Mesendoderm (in vitro differentiated cells): ENCODE measurements at regions not wholly inside any gene's neighbourhood (a gene's known extent, or its start where the extent isn't known, plus 50 kb on each side); places are given as distances from the start of the nearest gene placed in this dataset.
"Not testable (repeated sequence)": the region's sequence is repeated elsewhere in the genome, so short reads cannot be mapped to it uniquely, and the experiment has no call there.

ENCODE experiments used
- DNase-seq: peaks from one replicate; pipeline ENCODE4 v3.0.0; 2013
- H2AK5ac ChIP-seq: 2 replicates; pipeline ENCODE4 v1.6.1; 2013; ENCODE audit warnings: low read length, inconsistent platforms
- H2BK120ac ChIP-seq: 2 replicates; pipeline ENCODE4 v1.6.1; 2013; ENCODE audit warnings: low read depth, mild to moderate bottlenecking, low read length, moderate library complexity, mixed read lengths
- H2BK15ac ChIP-seq: replicated peaks from 2 replicates; pipeline ENCODE4 v1.6.1; 2013; ENCODE audit warnings: low read depth, mild to moderate bottlenecking, moderate library complexity
- H2BK5ac ChIP-seq: 2 replicates; pipeline ENCODE4 v1.6.1; 2013; ENCODE audit warnings: low read length, inconsistent platforms
- H3K18ac ChIP-seq: 2 replicates; pipeline ENCODE4 v1.6.1; 2013; ENCODE audit warnings: mild to moderate bottlenecking, low read length, mixed read lengths
- H3K23ac ChIP-seq: one replicate; pipeline ENCODE4 v1.6.1; 2013; ENCODE audit warnings: low read length
- H3K27ac ChIP-seq: 2 replicates; pipeline ENCODE4 v1.5.1; 2013; ENCODE audit warnings: low read depth, mild to moderate bottlenecking, inconsistent platforms, low read length, moderate library complexity
- H3K27me3 ChIP-seq: 2 replicates; pipeline ENCODE4 v1.6.1; 2013; ENCODE audit warnings: low read length, control low read depth, mild to moderate bottlenecking, inconsistent platforms; ENCODE audit not compliant: insufficient read depth, poor library complexity
- H3K36me3 ChIP-seq: 2 replicates; pipeline ENCODE4 v1.6.1; 2013; ENCODE audit warnings: low read length, inconsistent platforms; ENCODE audit not compliant: control insufficient read depth, insufficient read depth
- H3K4ac ChIP-seq: one replicate; pipeline ENCODE4 v1.6.1; 2013; ENCODE audit warnings: low read depth, mild to moderate bottlenecking, low read length, moderate library complexity
- H3K4me1 ChIP-seq: 2 replicates; pipeline ENCODE4 v1.6.1; 2013; ENCODE audit warnings: low read depth, low read length, inconsistent platforms; ENCODE audit not compliant: control insufficient read depth
- H3K4me2 ChIP-seq: 2 replicates; pipeline ENCODE4 v1.6.1; 2013; ENCODE audit warnings: low read length
- H3K4me3 ChIP-seq: 2 replicates; pipeline ENCODE4 v1.5.1; 2013; ENCODE audit warnings: mild to moderate bottlenecking, low read length
- H3K56ac ChIP-seq: one replicate; pipeline ENCODE4 v1.6.1; 2013; ENCODE audit warnings: low read length
- H3K79me1 ChIP-seq: 2 replicates; pipeline ENCODE4 v1.6.1; 2013; ENCODE audit warnings: low read length, inconsistent platforms
- H3K79me2 ChIP-seq: 2 replicates; pipeline ENCODE4 v1.6.1; 2013; ENCODE audit warnings: mild to moderate bottlenecking, low read length; ENCODE audit not compliant: control insufficient read depth, insufficient read depth
- H3K9ac ChIP-seq: 2 replicates; pipeline ENCODE4 v1.6.1; 2013; ENCODE audit warnings: low read length, inconsistent platforms
- H4K5ac ChIP-seq: one replicate; pipeline ENCODE4 v1.6.1; 2013; ENCODE audit warnings: low read length
- H4K8ac ChIP-seq: one replicate; pipeline ENCODE4 v1.6.1; 2013; ENCODE audit warnings: low read depth, mild to moderate bottlenecking, control low read depth, low read length, moderate library complexity
- WGBS: extraction: QIAGEN DNeasy Blood & Tissue Kit; methylation state at CpG from one replicate; pipeline ENCODE4 v1.1.7; 2013; ENCODE audit warnings: low lambda C conversion rate, missing lambda C conversion rate; ENCODE audit not compliant: insufficient coverage; ENCODE audit errors: extremely low coverage; 5-methylcytosine and 5-hydroxymethylcytosine counted together

- no CpG with 5 or more reads among the region's 1 CpG for whole genome bisulfite sequencing
- H3K4me1 ChIP-seq: no peaks in the 10 kb centered on the region
- no peaks in the 10 kb centered on the region for H3K36me3 ChIP-seq
- no peak overlapping the region for H4K8ac ChIP-seq
- H2BK120ac ChIP-seq: no peak overlapping the region
- H3K4me3 ChIP-seq: no peak overlapping the region
- no peak overlapping the region for H3K23ac ChIP-seq
- no peak overlapping the region for H2BK5ac ChIP-seq
- H3K27me3 ChIP-seq: no peaks in the 10 kb centered on the region
- no peak overlapping the region for H4K5ac ChIP-seq
- no peaks in the 10 kb centered on the region for H3K79me2 ChIP-seq
- H3K4me2 ChIP-seq: no peak overlapping the region
- H3K4ac ChIP-seq: no peak overlapping the region
- no peaks in the 10 kb centered on the region for H3K79me1 ChIP-seq
- no peak overlapping the region for H3K18ac ChIP-seq
- H3K27ac ChIP-seq: no peak overlapping the region
- H3K9ac ChIP-seq: no peak overlapping the region
- no peak overlapping the region for H3K56ac ChIP-seq
- no peak overlapping the region for H2AK5ac ChIP-seq
- no peak overlapping the region for H2BK15ac ChIP-seq
- DNase-seq: no peak
These were observed 168.2 kb upstream of the FBN2 start for GRCh38 chr5:128706269-128706668.

- DNase-seq: no peak
- no peak overlapping the region for H3K27ac ChIP-seq
- H3K79me2 ChIP-seq: no peaks in the 10 kb centered on the region
- no peak overlapping the region for H3K18ac ChIP-seq
- no peaks in the 10 kb centered on the region for H3K27me3 ChIP-seq
- no peak overlapping the region for H3K9ac ChIP-seq
- H3K4ac ChIP-seq: no peak overlapping the region
- H3K4me1 ChIP-seq: no peaks in the 10 kb centered on the region
- H3K56ac ChIP-seq: no peak overlapping the region
- H2AK5ac ChIP-seq: no peak overlapping the region
- H3K36me3 ChIP-seq: no peaks in the 10 kb centered on the region
- H4K8ac ChIP-seq: no peak overlapping the region
- H3K4me3 ChIP-seq: no peak overlapping the region
- H2BK15ac ChIP-seq: no peak overlapping the region
- no peak overlapping the region for H4K5ac ChIP-seq
- no peak overlapping the region for H2BK120ac ChIP-seq
- H2BK5ac ChIP-seq: no peak overlapping the region
- no peaks in the 10 kb centered on the region for H3K79me1 ChIP-seq
- no peak overlapping the region for H3K23ac ChIP-seq
- no CpG with 5 or more reads among the region's 1 CpG for WGBS
- H3K4me2 ChIP-seq: no peak overlapping the region
These were observed 170.8 kb upstream of the FBN2 start for GRCh38 chr5:128708841-128709240.

- no peak overlapping the region for H2BK120ac ChIP-seq
These were observed 173.2 kb upstream of the FBN2 start for GRCh38 chr5:128711216-128711615.

GRCh38 chr5:128714551-128714950, 176.5 kb upstream of the FBN2 start:
- H3K36me3 ChIP-seq: no peaks in the 10 kb centered on the region
- no peaks in the 10 kb centered on the region for H3K27me3 ChIP-seq
- H3K9ac ChIP-seq: no peak overlapping the region
- H2BK15ac ChIP-seq: no peak overlapping the region
- H3K79me1 ChIP-seq: no peaks in the 10 kb centered on the region
- H3K56ac ChIP-seq: no peak overlapping the region
- H4K8ac ChIP-seq: no peak overlapping the region
- no peak overlapping the region for H3K23ac ChIP-seq
- H2BK5ac ChIP-seq: no peak overlapping the region
- no peak overlapping the region for H3K18ac ChIP-seq
- H3K4me2 ChIP-seq: no peak overlapping the region
- H3K27ac ChIP-seq: no peak overlapping the region
- no peaks in the 10 kb centered on the region for H3K79me2 ChIP-seq
- no peak for DNase-seq
- no peak overlapping the region for H2AK5ac ChIP-seq
- no peak overlapping the region for H3K4ac ChIP-seq
- no peak overlapping the region for H2BK120ac ChIP-seq
- no peak overlapping the region for H3K4me3 ChIP-seq
- no CpG with 5 or more reads among the region's 1 CpG for WGBS
- H4K5ac ChIP-seq: no peak overlapping the region
- H3K4me1 ChIP-seq: no peaks in the 10 kb centered on the region

More at GRCh38 chr5:128711216-128711615, 173.2 kb upstream of the FBN2 start:
- no peak overlapping the region for H3K4ac ChIP-seq
- no peaks in the 10 kb centered on the region for H3K36me3 ChIP-seq
- no peak overlapping the region for H3K4me2 ChIP-seq
- H4K8ac ChIP-seq: no peak overlapping the region
- no peak overlapping the region for H2BK15ac ChIP-seq
- no peak overlapping the region for H3K9ac ChIP-seq
- no peak overlapping the region for H3K4me3 ChIP-seq
- no peaks in the 10 kb centered on the region for H3K79me1 ChIP-seq
- H3K79me2 ChIP-seq: no peaks in the 10 kb centered on the region
- WGBS: no CpG with 5 or more reads among the region's 2 CpGs
- no peaks in the 10 kb centered on the region for H3K4me1 ChIP-seq
- no peak overlapping the region for H3K56ac ChIP-seq
- H4K5ac ChIP-seq: no peak overlapping the region
- no peak overlapping the region for H2BK5ac ChIP-seq
- no peak overlapping the region for H3K23ac ChIP-seq
- no peaks in the 10 kb centered on the region for H3K27me3 ChIP-seq
- no peak overlapping the region for H2AK5ac ChIP-seq
- H3K18ac ChIP-seq: no peak overlapping the region
- H3K27ac ChIP-seq: no peak overlapping the region
- DNase-seq: no peak

GRCh38 chr5:128722551-128722950, 184.5 kb upstream of the FBN2 start:
- Histone ChIP-seq H3K4me2 (no peak overlapping the region), H3K79me1 (no peaks in the 10 kb centered on the region), H3K36me3 (no peaks in the 10 kb centered on the region), H3K4me3 (no peak overlapping the region), H2BK5ac (no peak overlapping the region), H3K4ac (no peak overlapping the region), H3K9ac (no peak overlapping the region), H2BK15ac (no peak overlapping the region), H3K18ac (no peak overlapping the region), H2BK120ac (no peak overlapping the region), H3K27me3 (no peaks in the 10 kb centered on the region), H3K27ac (no peak overlapping the region), H3K4me1 (no peaks in the 10 kb centered on the region), H3K79me2 (no peaks in the 10 kb centered on the region), H4K5ac (no peak overlapping the region), H2AK5ac (no peak overlapping the region), H3K56ac (no peak overlapping the region), H4K8ac (no peak overlapping the region), H3K23ac (no peak overlapping the region)
- no peak for DNase-seq
- WGBS: no CpG with 5 or more reads among the region's 1 CpG

GRCh38 chr5:128730021-128730420, 192.0 kb upstream of the FBN2 start:
- not testable (repeated sequence) for DNase-seq, H3K79me1 ChIP-seq, H3K79me2 ChIP-seq, H3K4me3 ChIP-seq, H4K8ac ChIP-seq, H4K5ac ChIP-seq, H3K23ac ChIP-seq, H3K27ac ChIP-seq, H2AK5ac ChIP-seq, H3K9ac ChIP-seq, H3K18ac ChIP-seq, H3K4ac ChIP-seq, H3K4me2 ChIP-seq, H3K56ac ChIP-seq, H3K4me1 ChIP-seq, H2BK120ac ChIP-seq, H2BK15ac ChIP-seq, H2BK5ac ChIP-seq, H3K36me3 ChIP-seq, H3K27me3 ChIP-seq
- no CpG with 5 or more reads among the region's 2 CpGs for WGBS
